ENCODE measurements at regions not wholly inside any gene's neighbourhood (a gene's known extent, or its start where the extent isn't known, plus 50 kb on each side); places are given as distances from the start of the nearest gene placed in this dataset.

GRCh38 chr6:165925474-165926156, 242.0 kb downstream of the TBXT start:
- no peak for TF ChIP-seq CTCF (IDR thresholded peaks at IDR 0.05; ENCODE audit: unreplicated experiment)
- DNase-seq (ENCODE audit: low spot score, unreplicated experiment) = no peak
- Mint-ChIP-seq H3K4me3 (ENCODE audit: low read depth) (no peak overlapping the region), H3K4me1 (ENCODE audit: low read depth) (no peaks in the 10 kb centered on the region), H3K36me3 (ENCODE audit: insufficient read depth) (no peaks in the 10 kb centered on the region), H3K27me3 (peaks cover 5% of the 10 kb centered on the region), H3K27ac (no peak overlapping the region), H3K9me3 (ENCODE audit: low read depth) (peaks cover 4% of the 10 kb centered on the region)

GRCh38 chr6:165922309-165922794, 245.3 kb downstream of the TBXT start:
- H3K27ac Mint-ChIP-seq = no peak overlapping the region
- H3K9me3 Mint-ChIP-seq (ENCODE audit: low read depth) = peaks cover 4% of the 10 kb centered on the region
- H3K36me3 Mint-ChIP-seq (ENCODE audit: insufficient read depth) = no peaks in the 10 kb centered on the region
- H3K27me3 Mint-ChIP-seq = no peaks in the 10 kb centered on the region
- no peak for TF ChIP-seq CTCF (IDR thresholded peaks at IDR 0.05; ENCODE audit: unreplicated experiment)
- DNase-seq (ENCODE audit: low spot score, unreplicated experiment) = no peak
- no peaks in the 10 kb centered on the region for H3K4me1 Mint-ChIP-seq (ENCODE audit: low read depth)
- no peak overlapping the region for H3K4me3 Mint-ChIP-seq (ENCODE audit: low read depth)

GRCh38 chr6:165920896-165921671, 246.6 kb downstream of the TBXT start:
- Mint-ChIP-seq H3K36me3 (ENCODE audit: insufficient read depth) (no peaks in the 10 kb centered on the region), H3K4me3 (ENCODE audit: low read depth) (no peak overlapping the region), H3K27ac (no peak overlapping the region), H3K9me3 (ENCODE audit: low read depth) (peaks cover 4% of the 10 kb centered on the region), H3K4me1 (ENCODE audit: low read depth) (no peaks in the 10 kb centered on the region), H3K27me3 (no peaks in the 10 kb centered on the region)
- TF ChIP-seq CTCF (IDR thresholded peaks at IDR 0.05; ENCODE audit: unreplicated experiment) = no peak
- no peak for DNase-seq (ENCODE audit: low spot score, unreplicated experiment)

- Mint-ChIP-seq H3K4me3 (ENCODE audit: low read depth) (no peak overlapping the region), H3K4me1 (ENCODE audit: low read depth) (no peaks in the 10 kb centered on the region), H3K27ac (no peak overlapping the region), H3K27me3 (peaks cover 5% of the 10 kb centered on the region), H3K9me3 (ENCODE audit: low read depth) (no peaks in the 10 kb centered on the region), H3K36me3 (ENCODE audit: insufficient read depth) (no peaks in the 10 kb centered on the region)
- TF ChIP-seq CTCF (IDR thresholded peaks at IDR 0.05; ENCODE audit: unreplicated experiment) = no peak
- no peak for DNase-seq (ENCODE audit: low spot score, unreplicated experiment)
Observed at GRCh38 chr6:165917576-165917975, 250.1 kb downstream of the TBXT start.

GRCh38 chr6:165915022-165915770, 252.2 kb upstream of the PDE10A start:
- Mint-ChIP-seq H3K27me3 (peaks cover 5% of the 10 kb centered on the region), H3K9me3 (ENCODE audit: low read depth) (no peaks in the 10 kb centered on the region), H3K4me3 (ENCODE audit: low read depth) (no peak overlapping the region), H3K4me1 (ENCODE audit: low read depth) (no peaks in the 10 kb centered on the region), H3K36me3 (ENCODE audit: insufficient read depth) (no peaks in the 10 kb centered on the region), H3K27ac (no peak overlapping the region)
- no peak for DNase-seq (ENCODE audit: low spot score, unreplicated experiment)
- no peak for TF ChIP-seq CTCF (IDR thresholded peaks at IDR 0.05; ENCODE audit: unreplicated experiment)
